Hippocampal formation (tissue), 2 donors: ENCODE measurements at regions not wholly inside any gene's neighbourhood (a gene's known extent, or its start where the extent isn't known, plus 50 kb on each side); places are given as distances from the start of the nearest gene placed in this dataset.

Experiments used
- DNase-seq, 2 donors: peaks; one replicate each; lab custom pipeline; 2025; lab: John Stamatoyannopoulos, UW

DNA sequence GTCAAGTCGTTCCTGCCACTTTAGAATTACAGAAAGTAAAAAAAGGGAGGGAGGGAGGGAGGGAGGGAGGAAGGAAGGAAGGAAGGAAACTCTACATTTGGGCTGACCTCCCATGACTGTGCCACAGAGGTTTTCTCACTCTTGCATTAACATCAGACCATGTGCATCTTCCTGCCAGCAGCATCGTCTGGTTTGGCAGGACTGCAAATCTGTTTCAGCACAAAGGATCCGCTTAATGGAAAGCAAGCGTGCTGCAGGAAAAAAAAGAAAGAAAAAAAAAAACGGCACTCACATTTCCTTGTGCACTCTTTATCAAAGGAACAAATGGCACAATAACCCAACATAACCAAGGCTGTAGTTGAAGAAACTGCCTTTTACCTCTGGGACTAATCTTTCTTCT is 148.8 kb upstream of the HES1 start:
- no peak for DNase-seq

DNA sequence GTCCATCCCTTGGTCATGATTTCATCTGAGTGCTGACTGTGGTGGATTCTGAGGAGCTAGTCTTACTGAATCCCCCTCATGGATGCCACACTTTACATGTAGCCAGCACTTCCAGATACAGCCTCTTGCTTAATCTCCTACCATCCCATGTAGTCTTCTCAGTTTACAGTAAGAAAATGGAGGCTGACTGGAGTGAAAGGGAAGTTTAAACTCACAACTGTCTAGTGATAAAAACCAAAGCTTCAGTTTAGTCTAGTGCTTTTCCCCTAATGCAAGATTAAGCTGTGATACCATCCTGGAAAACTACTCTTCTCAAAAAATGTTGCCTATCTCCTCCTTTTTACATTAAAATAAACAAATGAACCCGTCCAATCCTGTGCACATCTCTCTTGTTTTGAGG is 146.8 kb upstream of the HES1 start:
- DNase-seq = no peak

DNA sequence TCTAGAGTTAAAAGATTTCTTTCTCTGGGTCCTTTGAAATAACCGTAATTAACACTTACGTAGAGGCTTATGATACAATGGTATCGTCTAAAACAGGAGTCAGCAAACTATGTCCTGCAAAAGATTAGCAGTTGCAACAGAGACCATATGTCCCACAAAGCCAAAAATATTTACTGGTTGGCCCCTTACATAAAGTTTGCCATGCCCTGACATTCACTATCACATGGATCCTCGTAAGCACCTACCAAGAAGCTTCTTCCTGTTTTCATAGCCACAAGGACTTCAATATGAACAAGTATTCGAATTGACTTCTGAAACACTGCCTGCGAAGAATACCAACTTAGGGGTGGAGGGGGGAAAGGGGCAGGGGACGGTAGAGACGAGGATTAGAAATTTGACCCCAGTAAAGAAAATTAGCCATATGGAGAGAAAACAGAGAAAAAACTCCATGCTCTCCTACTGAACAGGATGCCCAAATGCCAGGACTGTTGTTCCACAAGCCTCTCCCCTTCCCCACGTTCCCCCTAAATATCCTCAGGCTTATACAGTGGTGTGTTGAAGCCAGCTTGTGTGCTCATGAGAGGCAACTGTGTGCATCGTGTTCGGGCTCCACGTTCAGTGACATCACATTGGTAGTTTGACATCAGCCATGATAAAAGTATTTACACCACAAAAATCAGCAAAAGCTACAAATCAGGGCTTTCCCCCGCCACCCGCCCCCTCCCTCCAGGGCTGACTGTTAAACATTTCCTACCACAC is 144.1 kb upstream of the HES1 start:
- DNase-seq = no peak

DNA sequence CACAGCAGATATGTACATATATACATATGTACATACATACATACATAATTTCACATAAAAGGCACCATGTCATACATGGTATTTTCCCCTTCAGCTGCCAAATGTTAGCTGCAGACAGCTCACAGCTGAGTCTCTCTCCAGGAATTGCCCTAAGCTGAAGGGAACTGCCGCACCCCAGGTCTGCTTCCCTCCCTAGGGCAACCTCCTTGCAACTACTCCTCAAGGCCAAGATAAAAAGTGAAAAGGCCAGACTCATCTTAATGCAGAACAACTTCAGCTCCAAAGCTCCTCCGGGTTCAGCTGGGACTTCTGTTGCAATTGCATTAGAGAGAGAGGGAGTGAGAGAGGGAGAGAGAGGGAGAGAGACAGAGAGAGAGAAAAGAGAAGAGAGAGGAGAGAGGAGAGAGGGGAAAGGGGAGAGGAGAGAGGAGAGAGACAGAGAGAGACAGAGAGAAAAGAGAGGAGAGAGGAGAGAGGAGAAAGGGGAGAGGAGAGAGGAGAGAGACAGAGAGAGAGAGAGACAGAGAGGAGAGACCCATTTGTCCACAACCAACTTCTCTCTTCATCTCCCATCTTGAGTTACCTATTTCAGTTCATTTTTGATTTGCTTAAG is 143.4 kb upstream of the HES1 start:
- no peak for DNase-seq

DNA sequence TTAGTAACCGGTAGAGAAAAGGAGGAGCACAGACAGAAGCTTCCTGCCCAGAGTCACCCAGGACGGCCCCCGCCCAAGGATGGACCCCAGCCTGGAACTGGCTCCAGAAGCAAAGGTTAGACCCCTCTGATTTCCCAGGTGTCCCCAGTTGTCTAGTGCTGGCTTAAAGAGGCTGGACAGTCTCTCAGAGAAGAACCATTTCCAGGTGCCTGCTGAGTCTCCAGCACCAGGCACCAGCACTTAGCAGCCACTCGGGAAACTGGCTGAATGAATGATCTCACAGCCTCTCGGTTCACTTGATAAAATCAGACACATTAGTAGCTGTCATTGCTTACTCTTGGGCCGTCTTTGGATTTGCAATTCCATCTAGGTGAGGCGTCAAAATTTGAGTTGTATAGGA is 139.7 kb upstream of the HES1 start:
- no peak for DNase-seq

DNA sequence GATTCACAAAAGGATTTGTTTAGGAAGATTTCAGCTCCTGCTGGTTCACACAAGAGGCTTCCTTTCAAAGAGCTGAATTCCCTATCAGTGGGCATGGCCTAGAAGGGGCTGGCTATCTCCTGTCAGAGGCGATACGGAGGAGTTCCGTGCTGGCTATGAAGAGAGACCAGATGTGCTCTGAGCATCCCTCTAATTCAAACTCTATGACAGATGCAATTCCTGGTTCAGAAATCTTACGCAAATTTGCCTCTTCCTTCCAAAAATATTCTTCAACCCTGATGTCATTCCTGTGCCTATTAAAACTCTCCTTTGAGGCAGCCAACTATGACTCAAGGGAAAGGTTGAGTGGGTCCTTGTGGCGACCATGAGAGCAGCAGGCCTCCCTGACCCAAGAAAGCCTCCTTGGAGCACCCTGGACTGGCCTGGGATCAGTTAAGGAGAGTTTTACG is 139.3 kb upstream of the HES1 start:
- DNase-seq = no peak

DNA sequence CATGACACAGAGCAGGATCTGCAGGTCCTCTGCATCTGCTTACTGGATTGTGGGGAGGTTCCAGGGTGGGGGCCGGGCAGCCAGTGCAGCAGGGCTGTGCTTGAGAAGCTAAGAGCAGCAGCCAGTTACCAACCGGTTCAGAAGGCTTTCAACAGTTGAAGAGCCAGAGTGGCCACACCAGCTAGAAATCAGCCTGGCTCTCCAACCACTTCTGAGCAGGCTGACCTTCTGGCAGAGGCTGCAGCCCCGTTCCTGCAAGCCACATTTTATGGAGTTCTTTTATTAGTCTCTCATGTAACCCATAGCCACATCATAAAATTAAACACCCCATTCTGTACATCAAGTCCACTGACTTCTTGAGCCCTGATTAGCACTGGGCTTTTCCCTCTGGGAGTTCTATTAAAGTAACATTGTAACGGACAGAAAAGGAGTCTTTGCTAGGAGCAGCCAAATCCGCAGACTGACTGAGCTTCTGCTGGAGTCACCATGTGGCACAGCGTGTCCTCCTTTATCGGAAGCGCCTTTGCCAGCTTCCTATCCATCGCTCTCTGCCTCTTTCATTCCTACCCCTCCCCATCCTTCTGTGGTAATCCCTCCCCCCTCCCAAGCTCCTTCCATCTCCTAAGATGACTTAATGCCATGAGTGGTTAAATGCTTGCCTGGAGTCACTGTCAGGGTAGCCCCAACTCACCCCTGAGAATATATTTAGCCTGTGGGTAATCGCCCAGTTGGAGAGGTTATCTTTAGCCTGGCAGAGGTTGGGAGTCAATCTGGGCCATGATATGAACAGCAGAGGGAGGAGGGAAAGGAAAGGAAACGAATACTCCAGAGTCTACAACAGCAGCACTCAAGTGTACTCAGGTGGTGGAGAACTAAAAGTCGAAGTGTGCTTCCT is 138.5 kb upstream of the HES1 start:
- no peak for DNase-seq

GRCh38 chr3:193998123-193998448 is 137.9 kb upstream of the HES1 start:
- DNase-seq = no peak

DNA sequence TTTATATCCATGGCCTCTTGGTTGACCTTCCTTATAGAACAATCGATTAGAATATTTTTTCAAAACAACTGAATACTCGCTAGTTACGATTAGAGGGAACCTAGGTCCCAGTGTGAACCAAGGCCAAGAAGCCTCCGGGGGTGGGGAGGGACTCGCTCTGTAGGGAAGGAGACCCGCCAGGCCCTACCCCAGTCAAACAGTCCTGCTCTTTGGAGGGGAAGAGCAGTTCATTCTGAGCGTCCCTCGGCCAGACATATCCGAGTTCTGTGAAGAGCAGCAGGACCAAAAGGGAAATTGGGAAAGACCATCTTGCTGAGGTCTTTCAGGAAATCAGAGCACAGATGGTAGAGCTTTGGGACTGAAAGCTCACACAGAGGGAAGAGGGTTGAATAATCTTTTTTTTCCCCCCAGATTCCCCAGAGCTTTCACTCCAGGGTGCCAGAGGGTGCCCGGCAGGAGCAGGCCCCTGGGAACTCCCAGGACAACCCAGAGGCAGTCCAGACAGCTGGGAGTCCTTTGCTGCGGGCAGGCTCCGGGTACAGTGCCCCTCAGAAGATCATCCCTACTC is 137.2 kb upstream of the HES1 start:
- DNase-seq = no peak

DNA sequence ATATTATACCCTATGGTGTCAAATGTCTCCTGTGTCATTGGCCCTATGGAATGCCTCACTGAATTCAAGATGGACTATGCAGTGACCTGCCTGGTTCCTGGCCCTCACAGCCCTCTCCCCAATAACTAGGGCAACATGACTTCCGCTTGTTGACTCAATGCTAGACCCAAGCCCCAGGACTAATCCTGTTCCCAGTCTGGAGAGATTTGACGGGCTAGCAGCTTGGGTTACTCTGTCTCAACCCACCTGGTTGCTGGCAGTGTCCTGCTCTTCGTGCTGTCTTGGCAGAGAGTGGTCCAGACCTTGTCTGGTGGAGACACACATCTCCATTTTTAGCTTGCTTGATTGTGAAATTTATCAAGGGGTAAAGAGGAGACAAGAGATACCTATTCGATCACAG is 135.8 kb upstream of the HES1 start:
- DNase-seq = no peak

DNA sequence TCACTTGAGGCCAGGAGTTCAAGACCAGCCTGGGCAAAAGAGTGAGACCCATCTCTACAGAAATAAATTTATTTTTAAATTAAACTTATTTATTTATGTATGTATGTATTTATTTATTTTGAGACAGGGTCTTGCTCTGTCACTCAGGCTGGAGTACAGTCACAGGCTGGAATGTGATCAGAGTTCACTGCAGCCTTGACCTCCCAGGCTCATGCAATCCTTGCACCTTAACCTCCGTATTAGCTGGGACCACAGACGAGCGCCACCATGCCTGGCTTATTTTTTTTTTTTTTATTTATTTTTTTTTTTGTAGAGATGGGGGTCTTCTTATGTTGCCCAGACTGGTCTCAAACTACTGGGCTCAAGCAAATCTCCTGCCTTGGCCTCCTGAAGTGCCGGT is 135.2 kb upstream of the HES1 start:
- no peak for DNase-seq

DNA sequence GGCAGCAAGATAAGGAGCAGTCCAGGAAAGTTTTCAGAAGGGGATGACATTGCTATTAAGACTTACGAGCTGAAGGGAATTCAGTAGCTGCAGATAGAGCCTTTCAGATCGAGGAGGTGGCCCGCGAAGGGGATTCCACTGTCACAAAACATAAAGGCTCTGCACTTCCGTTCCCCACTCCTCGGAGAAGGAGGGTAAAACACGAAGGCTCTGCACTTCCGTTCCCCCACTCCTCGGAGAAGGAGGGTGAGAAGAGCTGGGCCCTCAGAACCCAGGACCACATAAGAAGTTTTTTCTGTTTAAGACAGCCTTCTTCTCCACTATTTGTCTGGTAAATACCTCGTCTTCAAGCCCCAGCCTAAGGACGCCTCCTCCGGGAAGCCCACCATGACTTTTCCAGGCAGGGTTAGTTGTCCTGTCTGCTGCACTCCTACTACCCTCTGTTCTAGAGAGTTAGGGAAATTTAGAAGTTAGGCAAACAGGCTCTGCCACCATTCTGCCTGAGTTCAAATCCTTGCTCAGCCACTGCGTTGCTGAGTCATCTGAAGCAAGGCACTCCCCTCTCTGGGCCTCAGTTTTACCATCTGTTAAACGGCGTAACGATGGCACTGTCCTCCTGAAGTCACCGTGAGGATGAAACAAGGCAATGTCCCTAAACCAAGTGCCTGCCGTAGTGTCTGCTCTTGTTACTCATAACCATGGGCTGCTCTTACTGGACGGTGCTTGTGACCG is 134.1 kb upstream of the HES1 start:
- no peak for DNase-seq

GRCh38 chr3:194003114-194004057 is 132.6 kb upstream of the HES1 start:
- peak in 1 of 2 donors; percentile 25 for DNase-seq

DNA sequence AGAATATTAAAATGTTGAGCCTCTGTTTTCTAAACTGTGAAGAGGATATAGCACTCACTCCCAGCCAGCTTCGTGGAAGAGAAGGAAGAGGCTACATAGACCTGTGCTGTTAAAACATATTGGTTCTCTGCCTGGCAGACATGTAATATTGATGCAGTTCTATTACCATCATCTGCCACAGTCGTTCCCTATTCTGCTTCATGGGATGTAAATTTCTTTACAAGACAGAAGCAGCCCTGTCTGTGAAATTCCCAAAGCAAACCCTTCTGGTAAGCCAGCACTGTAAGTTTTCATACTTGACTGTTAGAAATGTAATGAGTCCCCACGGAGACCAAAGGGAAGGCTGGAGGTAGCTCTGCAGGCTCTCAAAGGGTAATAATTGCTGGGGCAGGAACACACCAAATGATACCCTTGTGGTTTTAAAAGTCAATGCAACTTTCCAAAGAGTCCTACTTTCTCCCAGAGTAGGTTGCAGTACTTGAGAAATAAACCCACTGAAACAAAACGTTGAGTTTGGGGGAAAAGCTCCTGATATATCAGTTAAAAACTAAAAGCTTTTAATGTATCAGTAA is 129.9 kb upstream of the HES1 start:
- no peak for DNase-seq

DNA sequence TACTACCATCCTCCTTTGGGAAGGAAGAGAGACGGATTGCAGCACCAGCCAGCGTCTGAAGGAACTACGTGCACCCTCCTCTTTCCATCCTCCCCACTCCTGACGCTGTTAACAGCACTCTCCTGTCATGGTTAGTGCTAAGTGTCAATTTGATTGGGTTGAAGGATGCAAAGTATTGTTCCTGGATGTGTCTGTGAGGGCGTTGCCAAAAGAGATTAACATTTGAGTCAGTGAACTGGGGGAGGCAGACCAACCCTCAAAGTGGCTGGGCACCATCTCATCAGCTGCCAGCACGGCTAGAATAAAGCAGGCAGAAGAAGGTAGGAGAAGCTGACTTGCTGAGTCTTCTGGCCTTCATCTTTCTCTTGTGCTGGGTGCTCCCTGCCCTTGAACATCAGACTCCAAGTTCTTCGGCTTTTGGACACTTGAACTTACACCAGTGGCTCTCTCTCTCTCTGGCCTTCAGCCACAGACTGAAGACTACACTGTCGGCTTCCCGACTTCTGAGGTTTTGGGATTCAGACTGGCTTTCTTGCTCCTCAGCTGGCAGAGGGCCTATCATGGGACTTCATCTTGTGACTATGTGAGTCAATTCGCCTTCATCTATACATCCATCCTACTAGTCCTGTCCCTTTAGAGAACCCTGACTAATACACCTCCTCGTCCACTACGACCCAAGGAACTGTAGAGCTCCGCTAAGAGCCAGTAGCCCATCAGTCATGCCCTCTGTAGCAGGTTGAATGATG is 128.2 kb upstream of the HES1 start:
- DNase-seq = no peak

- no peak for DNase-seq
These were observed 126.9 kb upstream of the HES1 start for GRCh38 chr3:194009019-194009418.

- DNase-seq = no peak
These were observed 125.9 kb upstream of the HES1 start for GRCh38 chr3:194009892-194010533.

DNA sequence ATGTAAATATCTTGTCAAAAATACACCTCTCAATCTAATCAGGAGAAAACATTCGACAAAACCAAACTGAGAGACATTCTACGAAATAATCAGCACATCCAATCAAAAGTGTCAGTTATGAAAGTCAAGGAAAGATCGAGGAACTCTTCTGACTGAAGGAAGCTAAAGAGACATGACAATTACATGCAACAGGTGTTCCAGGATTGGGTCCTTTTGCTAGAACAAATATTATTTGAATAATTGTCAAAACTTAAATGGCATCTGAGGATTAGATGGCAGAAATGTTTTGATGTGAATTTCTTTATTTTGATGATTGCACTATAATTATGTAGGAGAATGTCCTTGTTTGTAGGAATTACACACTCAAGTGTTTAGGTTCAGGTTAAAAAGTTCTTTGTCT is 124.1 kb upstream of the HES1 start:
- no peak for DNase-seq

GRCh38 chr3:194013928-194014327 is 122.0 kb upstream of the HES1 start:
- DNase-seq = no peak
